ENCODE measurements at regions not wholly inside any gene's neighbourhood (a gene's known extent, or its start where the extent isn't known, plus 50 kb on each side); places are given as distances from the start of the nearest gene placed in this dataset.

- POLR2A ChIA-PET (ENCODE audit: unreplicated experiment), result no interaction called here
- Histone ChIP-seq H3K27me3 (ENCODE audit: low read length) (peaks cover 25% of the 10 kb centered on the region), H3K79me2 (ENCODE audit: low read length) (no peaks in the 10 kb centered on the region), H3K36me3 (ENCODE audit: low read depth, low read length) (no peaks in the 10 kb centered on the region), H3K4me1 (ENCODE audit: insufficient read depth, low read length) (no peaks in the 10 kb centered on the region), H3K9me3 (ENCODE audit: low read length) (no peaks in the 10 kb centered on the region), H4K20me1 (ENCODE audit: low read length) (no peaks in the 10 kb centered on the region), H2AFZ (ENCODE audit: low read length) (no peak overlapping the region), H3K9ac (ENCODE audit: low read length) (no peak overlapping the region), H3K9me2 (replicated peaks; ENCODE audit: low read length) (no peaks in the 10 kb centered on the region), H3K4me3 (ENCODE audit: low read length) (no peak overlapping the region), H3K4me2 (ENCODE audit: low read length) (no peak overlapping the region), H3F3A (ENCODE audit: low read length, unreplicated experiment) (no peaks in the 10 kb centered on the region), H3K27ac (ENCODE audit: low read length) (no peak overlapping the region)
- DNase-seq (no peak), ATAC-seq (no peak)
- intact Hi-C loops (cut with micrococcal nuclease), result no loop called here
- TF ChIP-seq EZH2 (IDR thresholded peaks at IDR 0.05; ENCODE audit: low read length, unreplicated experiment) (no peak), EZH2phosphoT487 (IDR thresholded peaks at IDR 0.05; ENCODE audit: borderline replicate concordance, low read length) (no peak), CTCF (conservative IDR thresholded peaks at IDR 0.05; ENCODE audit: low read depth, low read length) (no peak)
- CTCF ChIA-PET, result no interaction called here
- no TSS peak for BruUV-seq (replicated peaks)
Observed at GRCh38 chr9:17865881-17866280, 287.0 kb downstream of the SH3GL2 start.

- no peak overlapping the region for H3K27ac ChIP-seq (ENCODE audit: low read length)
Observed at GRCh38 chr9:17870722-17871121, 291.9 kb downstream of the SH3GL2 start.

More at GRCh38 chr9:17870722-17871121, 291.9 kb downstream of the SH3GL2 start:
- ChIA-PET POLR2A (ENCODE audit: unreplicated experiment) (no interaction called here), CTCF (no interaction called here)
- TF ChIP-seq CTCF (conservative IDR thresholded peaks at IDR 0.05; ENCODE audit: low read depth, low read length) (no peak), EZH2phosphoT487 (IDR thresholded peaks at IDR 0.05; ENCODE audit: borderline replicate concordance, low read length) (no peak), EZH2 (IDR thresholded peaks at IDR 0.05; ENCODE audit: low read length, unreplicated experiment) (no peak)
- no peak overlapping the region for H2AFZ ChIP-seq (ENCODE audit: low read length)
- H3K9ac ChIP-seq (ENCODE audit: low read length), result no peak overlapping the region
- H3K4me3 ChIP-seq (ENCODE audit: low read length), result no peak overlapping the region
- peaks cover 36% of the 10 kb centered on the region for H3K27me3 ChIP-seq (ENCODE audit: low read length)
- DNase-seq (no peak), ATAC-seq (no peak)
- intact Hi-C loops (cut with micrococcal nuclease), result no loop called here
- H3K4me1 ChIP-seq (ENCODE audit: insufficient read depth, low read length), result no peaks in the 10 kb centered on the region
- no peaks in the 10 kb centered on the region for H3K9me2 ChIP-seq (replicated peaks; ENCODE audit: low read length)
- H4K20me1 ChIP-seq (ENCODE audit: low read length), result no peaks in the 10 kb centered on the region
- no peaks in the 10 kb centered on the region for H3F3A ChIP-seq (ENCODE audit: low read length, unreplicated experiment)
- no TSS peak for BruUV-seq (replicated peaks)
- no peaks in the 10 kb centered on the region for H3K79me2 ChIP-seq (ENCODE audit: low read length)
- H3K36me3 ChIP-seq (ENCODE audit: low read depth, low read length), result no peaks in the 10 kb centered on the region
- H3K4me2 ChIP-seq (ENCODE audit: low read length), result no peak overlapping the region
- no peaks in the 10 kb centered on the region for H3K9me3 ChIP-seq (ENCODE audit: low read length)
